Vagina (tissue), 2 donors: ENCODE measurements at regions not wholly inside any gene's neighbourhood (a gene's known extent, or its start where the extent isn't known, plus 50 kb on each side); places are given as distances from the start of the nearest gene placed in this dataset.

ENCODE experiments used
- DNase-seq, 2 donors: peaks; one replicate each; pipeline ENCODE4 v3.0.0-alpha.2; 2017; ENCODE audit errors: extremely low spot score in 2 of 2
- H3K27ac ChIP-seq: fragments of 200-600 bp; sonication (generic); one replicate; pipeline ENCODE4 v1.5.1; 2019
- H3K27me3 ChIP-seq: fragments of 200-600 bp; sonication (generic); one replicate; pipeline ENCODE4 v1.5.1; 2019
- H3K36me3 ChIP-seq, 2 donors: fragments of 200-600 bp; sonication (generic); one replicate each; pipeline ENCODE4 v1.5.1; 2017 to 2019
- H3K4me1 ChIP-seq: fragments of 200-600 bp; sonication (generic); one replicate; pipeline ENCODE4 v1.5.1; 2019
- H3K4me3 ChIP-seq, 2 donors: fragments of 200-600 bp; sonication (generic); 1 replicate in 1 of 2; 2 replicates in 1 of 2; pipeline ENCODE4 v1.5.1; 2016 to 2019
- H3K9me3 ChIP-seq: fragments of 200-600 bp; sonication (generic); one replicate; pipeline ENCODE4 v1.5.1; 2019
- CTCF ChIP-seq, 3 experiments: fragments of 450-650 bp in 2 of 3; fragments of 200-600 bp in 1 of 3; sonication (generic) in 1 of 3; IDR thresholded peaks; one replicate each; pipeline ENCODE4 v1.5.1; 2017 to 2019; ENCODE audit warnings: antibody characterized with exemption in 3 of 3, mild to moderate bottlenecking in 2 of 3, moderate library complexity in 2 of 3
- POLR2A ChIP-seq, 2 donors: fragments of 450-650 bp; IDR thresholded peaks; one replicate each; pipeline ENCODE4 v1.6.1; 2017; ENCODE audit warnings: antibody characterized with exemption in 2 of 2, mild to moderate bottlenecking in 2 of 2, moderate library complexity in 2 of 2
- POLR2AphosphoS5 ChIP-seq, 2 donors: sonication (generic); formaldehyde crosslinking; IDR thresholded peaks; one replicate each; pipeline ENCODE4 v1.9.0; 2017; ENCODE audit warnings: antibody characterized with exemption in 2 of 2, mild to moderate bottlenecking in 2 of 2, low read depth in 1 of 2; ENCODE audit not compliant: insufficient read depth in 1 of 2
- intact Hi-C: fragments of 100-400 bp; cut with DNase I; formaldehyde crosslinking; loops from one replicate; pipeline ENCODE4 v1.15.1; 2023

GRCh38 chr1:81409262-81409661 lies 391.5 kb upstream of the ADGRL2 start:
- no peak for DNase-seq
- Histone ChIP-seq H3K27me3 (no peaks in the 10 kb centered on the region), H3K4me3 (no peak overlapping the region), H3K9me3 (no peaks in the 10 kb centered on the region), H3K4me1 (peaks cover 4% of the 10 kb centered on the region), H3K36me3 (no peaks in the 10 kb centered on the region), H3K27ac (no peak overlapping the region)
- intact Hi-C loops: no loop called here
- TF ChIP-seq POLR2A (IDR thresholded peaks at IDR 0.05): no peak
- no peak for TF ChIP-seq CTCF (IDR thresholded peaks at IDR 0.05)
- TF ChIP-seq POLR2AphosphoS5 (IDR thresholded peaks at IDR 0.05; ENCODE audit: insufficient read depth in 1 of 2, low read depth in 1 of 2): no peak

GRCh38 chr1:81408419-81408818 lies 392.3 kb upstream of the ADGRL2 start:
- Histone ChIP-seq H3K27ac (no peak overlapping the region), H3K36me3 (no peaks in the 10 kb centered on the region), H3K9me3 (no peaks in the 10 kb centered on the region), H3K4me1 (no peaks in the 10 kb centered on the region), H3K27me3 (no peaks in the 10 kb centered on the region), H3K4me3 (no peak overlapping the region)
- no peak for DNase-seq
- TF ChIP-seq CTCF (IDR thresholded peaks at IDR 0.05): no peak
- no peak for TF ChIP-seq POLR2A (IDR thresholded peaks at IDR 0.05)
- TF ChIP-seq POLR2AphosphoS5 (IDR thresholded peaks at IDR 0.05; ENCODE audit: insufficient read depth in 1 of 2, low read depth in 1 of 2): no peak
- intact Hi-C loops: no loop called here

GRCh38 chr1:81407000-81407821 lies 393.5 kb upstream of the ADGRL2 start:
- H3K9me3 ChIP-seq: no peaks in the 10 kb centered on the region
- TF ChIP-seq POLR2AphosphoS5 (IDR thresholded peaks at IDR 0.05; ENCODE audit: insufficient read depth in 1 of 2, low read depth in 1 of 2) (no peak), CTCF (IDR thresholded peaks at IDR 0.05) (no peak), POLR2A (IDR thresholded peaks at IDR 0.05) (no peak)
- no peaks in the 10 kb centered on the region for H3K36me3 ChIP-seq
- no peak for DNase-seq
- no peaks in the 10 kb centered on the region for H3K27me3 ChIP-seq
- no peaks in the 10 kb centered on the region for H3K4me1 ChIP-seq
- intact Hi-C loops: no loop called here
- H3K27ac ChIP-seq: no peak overlapping the region
- no peak overlapping the region for H3K4me3 ChIP-seq

- no peak overlapping the region for H3K4me3 ChIP-seq
- H3K27me3 ChIP-seq: no peaks in the 10 kb centered on the region
- no peak for DNase-seq
- TF ChIP-seq CTCF (IDR thresholded peaks at IDR 0.05) (no peak), POLR2A (IDR thresholded peaks at IDR 0.05) (no peak)
- H3K27ac ChIP-seq: no peak overlapping the region
- intact Hi-C loops: no loop called here
- H3K36me3 ChIP-seq: no peaks in the 10 kb centered on the region
- H3K4me1 ChIP-seq: no peaks in the 10 kb centered on the region
- no peaks in the 10 kb centered on the region for H3K9me3 ChIP-seq
Measured at GRCh38 chr1:81406292-81406999, 394.3 kb upstream of the ADGRL2 start.

- no peaks in the 10 kb centered on the region for H3K4me1 ChIP-seq
- DNase-seq: no peak
- intact Hi-C loops: no loop called here
- no peak overlapping the region for H3K4me3 ChIP-seq
- H3K9me3 ChIP-seq: no peaks in the 10 kb centered on the region
- no peaks in the 10 kb centered on the region for H3K36me3 ChIP-seq
- TF ChIP-seq CTCF (IDR thresholded peaks at IDR 0.05) (no peak), POLR2AphosphoS5 (IDR thresholded peaks at IDR 0.05; ENCODE audit: insufficient read depth in 1 of 2, low read depth in 1 of 2) (no peak), POLR2A (IDR thresholded peaks at IDR 0.05) (no peak)
- H3K27ac ChIP-seq: no peak overlapping the region
- H3K27me3 ChIP-seq: no peaks in the 10 kb centered on the region
Measured at GRCh38 chr1:81398041-81398440, 402.7 kb upstream of the ADGRL2 start.
